ENCODE measurements at regions not wholly inside any gene's neighbourhood (a gene's known extent, or its start where the extent isn't known, plus 50 kb on each side); places are given as distances from the start of the nearest gene placed in this dataset.

DNA sequence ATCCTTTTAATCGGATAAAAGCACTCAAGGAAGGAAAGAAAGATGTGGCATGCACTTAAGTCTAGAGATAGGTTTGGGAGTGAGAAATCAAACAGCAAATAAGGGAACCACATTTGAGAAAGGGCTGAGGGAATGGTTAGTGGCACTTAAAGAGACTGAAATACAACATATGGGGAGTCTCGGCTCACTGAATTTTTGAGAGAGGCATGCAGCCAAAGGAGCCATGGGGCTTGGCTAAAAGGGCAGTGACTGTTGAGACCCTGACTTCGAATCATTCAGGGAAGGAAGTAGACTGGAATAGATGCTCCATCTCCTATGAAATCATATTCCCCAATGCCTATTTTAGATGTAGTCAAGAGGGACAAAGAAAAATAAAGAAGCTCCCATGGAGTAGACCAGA is 58.3 kb upstream of the HAO2 start:
- no peak for DNase-seq

DNA sequence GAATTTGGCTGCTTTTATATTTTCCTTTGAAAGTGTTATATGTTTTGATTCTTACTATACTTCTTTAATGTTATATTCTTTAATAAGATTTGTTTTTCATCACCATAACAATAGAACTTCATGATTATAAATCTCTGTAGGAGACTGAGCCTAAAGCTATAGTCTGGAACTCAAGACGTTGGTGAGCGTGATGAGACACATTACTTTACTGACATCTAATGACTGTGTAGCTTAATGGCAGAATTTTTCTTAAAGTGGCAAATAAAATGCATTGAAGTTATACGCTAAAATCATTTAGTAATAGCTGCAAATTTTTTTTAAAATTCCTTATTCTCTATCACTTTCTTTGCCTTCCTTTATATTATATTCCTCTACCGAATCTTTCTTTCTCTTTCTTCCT is 56.1 kb upstream of the HAO2 start:
- DNase-seq = no peak

DNA sequence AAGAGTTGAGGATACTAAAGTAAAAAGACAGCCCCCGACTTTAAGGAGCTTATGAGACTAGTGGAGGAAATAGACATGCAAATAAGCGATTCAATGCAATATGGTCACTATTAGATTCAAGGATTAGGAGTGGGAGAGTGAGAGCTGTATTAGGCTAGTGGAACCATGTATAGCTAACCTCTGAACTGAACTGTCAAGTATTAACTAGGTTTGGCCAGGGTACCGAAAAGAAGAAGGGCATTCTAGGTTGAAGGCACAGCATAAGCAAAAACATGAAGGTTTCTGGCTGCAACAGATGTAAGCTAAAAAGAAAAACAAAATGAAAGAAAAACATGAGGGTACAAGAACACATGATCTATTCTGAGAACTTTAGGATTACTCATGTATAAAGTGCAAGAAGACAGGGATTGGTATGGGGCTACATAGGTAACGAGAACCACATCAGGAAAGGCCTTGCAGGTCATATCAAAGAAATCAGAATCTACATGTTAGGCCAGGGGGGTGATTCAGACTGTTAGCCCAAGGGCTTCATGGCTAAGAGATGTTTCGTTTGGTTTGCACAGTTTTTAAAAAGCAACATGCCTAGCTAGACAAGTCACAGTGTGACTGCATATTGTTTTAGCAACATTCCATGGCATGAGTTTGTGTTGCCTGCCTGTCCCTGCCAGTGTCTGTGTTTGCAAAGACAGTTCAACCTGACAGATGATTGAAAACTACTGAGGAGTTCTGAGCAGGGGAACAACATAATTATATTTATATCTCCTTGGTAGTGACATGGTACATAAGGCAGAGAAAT is 54.4 kb upstream of the HAO2 start:
- DNase-seq = no peak

DNA sequence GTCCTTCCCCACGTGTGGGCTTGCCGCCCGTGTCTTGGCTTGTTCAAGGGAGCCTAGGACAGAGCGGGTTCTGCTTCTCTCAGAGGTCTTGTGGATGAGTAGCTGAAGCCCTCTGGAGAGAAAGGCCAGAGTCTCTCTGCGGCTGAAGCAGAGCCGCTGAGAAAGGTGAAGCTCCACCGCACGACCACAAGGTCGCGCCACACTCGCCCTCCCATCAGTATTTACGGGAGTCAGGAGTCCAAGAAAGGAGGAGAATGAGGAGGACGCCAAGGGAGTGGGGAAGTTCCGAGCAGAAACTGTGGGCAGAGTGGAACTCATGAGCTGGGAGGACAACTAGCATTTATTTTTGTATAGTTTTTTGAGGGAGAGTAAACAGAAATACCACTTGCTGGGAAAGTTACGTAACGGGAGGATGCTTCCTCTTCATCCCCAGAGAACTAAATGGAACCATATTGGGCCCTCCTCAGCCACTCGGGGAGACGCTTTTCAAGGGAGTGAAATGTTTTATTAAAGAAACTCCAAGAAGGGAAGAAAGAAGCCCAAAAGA is 51.6 kb upstream of the HAO2 start:
- no peak for DNase-seq

DNA sequence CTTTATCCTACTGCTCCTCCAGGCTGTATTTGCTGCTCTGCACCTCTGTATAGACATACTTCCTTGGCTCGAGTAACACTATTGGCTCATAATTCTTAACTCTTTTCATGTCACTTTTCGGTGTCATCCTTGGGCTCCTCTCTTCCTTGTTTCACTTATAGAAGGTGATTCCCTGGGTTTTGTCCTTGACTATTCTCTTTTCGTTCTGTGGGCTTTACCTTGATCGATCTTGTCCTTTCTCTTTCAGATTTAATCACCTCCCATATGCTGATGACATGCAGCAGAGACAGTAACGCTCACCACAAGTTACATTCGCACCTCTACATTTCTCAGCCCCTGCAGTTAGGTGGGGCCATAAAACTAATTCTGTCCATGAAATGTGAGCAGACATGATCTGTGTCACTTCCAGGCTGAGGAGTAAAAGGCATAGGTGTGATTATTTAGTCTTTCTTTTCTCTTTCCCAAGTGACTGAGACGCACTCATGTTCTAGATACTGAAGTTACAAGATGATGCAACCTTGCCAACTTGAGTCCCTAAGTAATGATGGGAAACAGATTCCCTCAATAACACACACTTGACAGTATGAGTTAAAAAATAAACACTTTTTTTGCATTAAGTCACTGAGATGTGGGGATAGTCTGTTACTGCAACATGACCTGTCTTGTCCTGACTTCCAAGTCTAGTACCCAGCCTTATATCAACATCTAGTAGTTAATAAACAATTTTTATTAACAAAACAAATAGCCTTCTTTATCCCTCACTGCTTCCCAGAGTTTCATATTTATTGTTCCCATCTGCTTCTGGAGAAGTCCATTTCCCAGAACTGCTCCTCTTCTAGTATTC is 49.9 kb upstream of the HAO2 start:
- DNase-seq = no peak
